Transverse colon (tissue), 4 donors: ENCODE measurements at regions not wholly inside any gene's neighbourhood (a gene's known extent, or its start where the extent isn't known, plus 50 kb on each side); places are given as distances from the start of the nearest gene placed in this dataset.

Experiments
- CTCF ChIP-seq, 5 experiments: fragments of 200-600 bp in 3 of 5; fragments of 450-650 bp in 2 of 5; sonication (generic) in 3 of 5; IDR thresholded peaks; 1 replicate in 2 of 5; 2 replicates in 3 of 5; pipeline ENCODE4 v1.5.1; 2016 to 2017; ENCODE audit warnings: antibody characterized with exemption in 5 of 5, inconsistent platforms in 3 of 5, mild to moderate bottlenecking in 2 of 5, moderate library complexity in 1 of 5
- EP300 ChIP-seq: sonication (generic); formaldehyde crosslinking; IDR thresholded peaks from one replicate; pipeline ENCODE4 v1.6.1; 2017; ENCODE audit warnings: antibody characterized with exemption, low read depth
- POLR2A ChIP-seq: fragments of 450-650 bp; IDR thresholded peaks from one replicate; pipeline ENCODE4 v1.6.1; 2016; ENCODE audit warnings: antibody characterized with exemption, mild to moderate bottlenecking, moderate library complexity
- POLR2AphosphoS5 ChIP-seq, 3 donors: sonication (generic); formaldehyde crosslinking; IDR thresholded peaks; one replicate each; pipeline ENCODE4 v1.6.1; 2016; ENCODE audit warnings: antibody characterized with exemption in 3 of 3

- TF ChIP-seq POLR2AphosphoS5 (IDR thresholded peaks at IDR 0.05): no peak
- no peak for TF ChIP-seq POLR2A
- TF ChIP-seq CTCF (IDR thresholded peaks at IDR 0.05): no peak
- TF ChIP-seq EP300: no peak
Observed at GRCh38 chr13:76687467-76687866, 198.7 kb downstream of the KCTD12 start.
